Mesenchymal stem cell (in vitro differentiated cells and primary cell): ENCODE measurements at regions not wholly inside any gene's neighbourhood (a gene's known extent, or its start where the extent isn't known, plus 50 kb on each side); places are given as distances from the start of the nearest gene placed in this dataset.

ENCODE experiments used
- DNase-seq: peaks from one replicate; pipeline ENCODE4 v3.0.0-alpha.2; 2013
- H2AFZ ChIP-seq: one replicate; pipeline ENCODE4 v1.6.1; 2013; ENCODE audit warnings: low read depth, mild to moderate bottlenecking, control low read depth, inconsistent platforms, low read length, moderate library complexity
- H2AK5ac ChIP-seq: 2 replicates; pipeline ENCODE4 v1.6.1; 2013; ENCODE audit warnings: low read length, moderate library complexity, mild to moderate bottlenecking, inconsistent platforms; ENCODE audit not compliant: severe bottlenecking
- H2BK120ac ChIP-seq: one replicate; pipeline ENCODE4 v1.6.1; 2013; ENCODE audit warnings: low read depth, mild to moderate bottlenecking, inconsistent platforms, low read length, moderate library complexity
- H2BK12ac ChIP-seq, 2 experiments: one replicate each; pipeline ENCODE4 v1.6.1; 2013; ENCODE audit warnings: inconsistent platforms in 2 of 2, low read length in 2 of 2, mild to moderate bottlenecking in 2 of 2, moderate library complexity in 2 of 2, control low read depth in 1 of 2
- H2BK15ac ChIP-seq: one replicate; pipeline ENCODE4 v1.6.1; 2013; ENCODE audit warnings: mild to moderate bottlenecking, low read depth, inconsistent platforms; ENCODE audit not compliant: poor library complexity, severe bottlenecking
- H2BK5ac ChIP-seq: 2 replicates; pipeline ENCODE4 v1.6.1; 2013; ENCODE audit warnings: low read depth, mild to moderate bottlenecking, low read length, control low read depth, inconsistent platforms; ENCODE audit not compliant: poor library complexity, severe bottlenecking
- H3K14ac ChIP-seq, 2 experiments: one replicate each; pipeline ENCODE4 v1.6.1; 2013; ENCODE audit warnings: inconsistent platforms in 2 of 2, low read length in 2 of 2, control low read depth in 1 of 2, mild to moderate bottlenecking in 1 of 2, moderate library complexity in 1 of 2
- H3K18ac ChIP-seq, 2 experiments: one replicate each; pipeline ENCODE4 v1.6.1; 2013; ENCODE audit warnings: inconsistent platforms in 2 of 2, low read length in 2 of 2, control low read depth in 1 of 2, low read depth in 1 of 2, mild to moderate bottlenecking in 1 of 2
- H3K23ac ChIP-seq, 2 experiments: one replicate each; pipeline ENCODE4 v1.6.1; 2013; ENCODE audit warnings: inconsistent platforms in 2 of 2, low read length in 2 of 2, mild to moderate bottlenecking in 2 of 2, moderate library complexity in 2 of 2, control low read depth in 1 of 2
- H3K27ac ChIP-seq: 2 replicates; pipeline ENCODE4 v1.5.1; 2013; ENCODE audit warnings: mild to moderate bottlenecking, moderate library complexity, low read length, control low read depth, inconsistent platforms; ENCODE audit not compliant: poor library complexity, severe bottlenecking
- H3K27me3 ChIP-seq, 2 experiments: 2 replicates each; pipeline versions ENCODE4 v1.6.1 to v1.7.0; 2013; ENCODE audit warnings: low read length in 2 of 2, mild to moderate bottlenecking in 2 of 2, moderate library complexity in 2 of 2, control low read depth in 1 of 2, inconsistent platforms in 1 of 2; ENCODE audit not compliant: control insufficient read depth in 1 of 2, insufficient read depth in 1 of 2
- H3K36me3 ChIP-seq, 2 experiments: 2 replicates each; pipeline versions ENCODE4 v1.6.1 to v1.7.0; 2013; ENCODE audit warnings: low read length in 2 of 2, control low read depth in 1 of 2, inconsistent platforms in 1 of 2, low read depth in 1 of 2, mild to moderate bottlenecking in 1 of 2; ENCODE audit not compliant: insufficient read depth in 2 of 2, control insufficient read depth in 1 of 2
- H3K4ac ChIP-seq, 2 experiments: one replicate each; pipeline ENCODE4 v1.6.1; 2013; ENCODE audit warnings: inconsistent platforms in 2 of 2, low read length in 2 of 2, mild to moderate bottlenecking in 2 of 2, moderate library complexity in 2 of 2, control low read depth in 1 of 2, low read depth in 1 of 2
- H3K4me1 ChIP-seq: 2 replicates; pipeline ENCODE4 v1.6.1; 2013; ENCODE audit warnings: low read depth, low read length, control low read depth; ENCODE audit not compliant: control insufficient read depth, insufficient read depth
- H3K4me2 ChIP-seq: 2 replicates; pipeline ENCODE4 v1.6.1; 2013; ENCODE audit warnings: low read length, mild to moderate bottlenecking, inconsistent platforms; ENCODE audit not compliant: poor library complexity, severe bottlenecking
- H3K4me3 ChIP-seq, 2 experiments: 2 replicates each; pipeline versions ENCODE4 v1.5.1 to v1.7.0; 2013; ENCODE audit warnings: low read length in 2 of 2, mild to moderate bottlenecking in 2 of 2, control low read depth in 1 of 2, low read depth in 1 of 2; ENCODE audit not compliant: insufficient read depth in 1 of 2
- H3K79me1 ChIP-seq: replicated peaks from 2 replicates; pipeline ENCODE4 v1.6.1; 2013; ENCODE audit warnings: mild to moderate bottlenecking, control low read depth, low read length, inconsistent platforms; ENCODE audit not compliant: poor library complexity, severe bottlenecking
- H3K9ac ChIP-seq: 2 replicates; pipeline ENCODE4 v1.7.0; 2013; ENCODE audit warnings: mild to moderate bottlenecking, low read length, moderate library complexity
- H3K9me3 ChIP-seq: 2 replicates; pipeline ENCODE4 v1.7.0; 2013; ENCODE audit warnings: mild to moderate bottlenecking, low read length; ENCODE audit not compliant: control insufficient read depth
- H4K8ac ChIP-seq: one replicate; pipeline ENCODE4 v1.6.1; 2013; ENCODE audit warnings: inconsistent platforms, mild to moderate bottlenecking, low read length, moderate library complexity
- H4K91ac ChIP-seq: one replicate; pipeline ENCODE4 v1.6.1; 2013; ENCODE audit warnings: mild to moderate bottlenecking, low read length, inconsistent platforms
- WGBS: methylation state at CpG from one replicate; pipeline ENCODE4 v1.1.7; 2013; ENCODE audit warnings: mixed read lengths; 5-methylcytosine and 5-hydroxymethylcytosine counted together

DNA sequence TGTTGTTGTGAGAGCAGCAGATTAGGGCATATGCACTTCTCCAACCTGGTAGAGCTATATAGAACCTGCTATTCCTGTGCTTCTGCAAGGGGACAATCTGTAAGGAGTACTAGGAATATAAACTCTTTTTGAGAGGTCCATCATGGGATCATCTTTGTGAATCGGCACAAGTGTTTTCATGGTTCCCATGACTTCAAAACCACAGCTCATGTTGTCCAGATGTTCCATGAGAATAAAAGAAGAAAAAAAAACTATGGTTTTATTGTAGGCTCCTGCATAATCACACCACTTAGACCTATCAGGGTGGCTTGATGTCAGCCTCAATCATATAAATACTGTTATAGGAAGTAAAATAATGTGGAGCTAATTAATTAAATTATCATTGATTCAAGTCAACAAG is 311.4 kb upstream of the ATP2B1 start:
- Histone ChIP-seq H3K23ac (no peak overlapping the region), H2BK120ac (no peak overlapping the region), H3K9me3 (no peaks in the 10 kb centered on the region), H4K91ac (no peak overlapping the region), H3K27me3 (no peaks in the 10 kb centered on the region), H2BK15ac (no peak overlapping the region), H2BK12ac (no peak overlapping the region), H3K27ac (no peak overlapping the region), H3K4me3 (no peak overlapping the region), H2AFZ (no peak overlapping the region), H3K36me3 (no peaks in the 10 kb centered on the region), H3K79me1 (no peaks in the 10 kb centered on the region), H3K4ac (no peak overlapping the region), H4K8ac (no peak overlapping the region), H3K9ac (no peak overlapping the region), H2BK5ac (no peak overlapping the region), H3K14ac (no peak overlapping the region), H3K18ac (no peak overlapping the region), H2AK5ac (no peak overlapping the region), H3K4me2 (no peak overlapping the region), H3K4me1 (no peaks in the 10 kb centered on the region)
- WGBS: no CpG with 5 or more reads among the region's 1 CpG
- DNase-seq: no peak

GRCh38 chr12:90017316-90017715 is 308.7 kb upstream of the ATP2B1 start:
- Histone ChIP-seq H2BK15ac (no peak overlapping the region), H2BK12ac (no peak overlapping the region), H3K4me2 (no peak overlapping the region), H4K91ac (no peak overlapping the region), H3K27ac (no peak overlapping the region), H2AK5ac (no peak overlapping the region), H3K14ac (no peak overlapping the region), H3K9ac (no peak overlapping the region), H3K23ac (no peak overlapping the region), H3K4ac (no peak overlapping the region), H3K4me3 (no peak overlapping the region), H2BK5ac (no peak overlapping the region), H2BK120ac (no peak overlapping the region), H3K9me3 (no peaks in the 10 kb centered on the region), H3K4me1 (no peaks in the 10 kb centered on the region), H3K27me3 (no peaks in the 10 kb centered on the region), H4K8ac (no peak overlapping the region), H3K36me3 (no peaks in the 10 kb centered on the region), H3K79me1 (no peaks in the 10 kb centered on the region), H2AFZ (no peak overlapping the region), H3K18ac (no peak overlapping the region)
- no CpG with 5 or more reads among the region's 2 CpGs for WGBS
- no peak for DNase-seq

DNA sequence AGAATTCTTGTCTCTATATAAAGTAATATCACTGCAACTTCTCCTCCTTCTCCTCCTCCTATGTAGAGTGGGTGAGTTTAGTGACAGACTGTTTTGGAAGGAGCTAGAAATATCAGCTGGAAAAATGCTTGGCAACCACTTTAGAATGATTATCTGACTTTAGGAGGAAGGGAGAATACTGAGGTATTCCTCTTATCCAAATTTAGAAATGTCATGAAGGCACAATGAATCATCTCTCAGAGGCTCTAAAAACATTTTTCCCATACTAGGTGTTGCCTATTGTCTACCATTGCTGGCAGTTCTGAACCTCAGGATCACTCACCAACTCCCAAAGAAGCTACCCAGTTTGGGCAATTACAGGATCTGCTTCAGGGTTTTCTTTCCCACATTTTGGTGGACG is 306.6 kb upstream of the ATP2B1 start:
- no peak overlapping the region for H3K4me2 ChIP-seq
- no peak overlapping the region for H2BK12ac ChIP-seq
- no peak overlapping the region for H2AFZ ChIP-seq
- H2BK120ac ChIP-seq: no peak overlapping the region
- H3K4me3 ChIP-seq: no peak overlapping the region
- no peaks in the 10 kb centered on the region for H3K79me1 ChIP-seq
- H3K36me3 ChIP-seq: no peaks in the 10 kb centered on the region
- H3K18ac ChIP-seq: no peak overlapping the region
- H3K27ac ChIP-seq: no peak overlapping the region
- DNase-seq: no peak
- no peak overlapping the region for H4K8ac ChIP-seq
- H3K4me1 ChIP-seq: no peaks in the 10 kb centered on the region
- H2AK5ac ChIP-seq: no peak overlapping the region
- 100% methylated on average over 1 of the region's 1 CpG for WGBS
- no peak overlapping the region for H3K14ac ChIP-seq
- H3K27me3 ChIP-seq: no peaks in the 10 kb centered on the region
- no peak overlapping the region for H2BK15ac ChIP-seq
- no peak overlapping the region for H3K23ac ChIP-seq
- no peak overlapping the region for H4K91ac ChIP-seq
- H2BK5ac ChIP-seq: no peak overlapping the region
- no peaks in the 10 kb centered on the region for H3K9me3 ChIP-seq
- no peak overlapping the region for H3K9ac ChIP-seq
- no peak overlapping the region for H3K4ac ChIP-seq

GRCh38 chr12:90013409-90013808 is 304.8 kb upstream of the ATP2B1 start:
- Histone ChIP-seq H3K9me3 (no peaks in the 10 kb centered on the region), H3K23ac (no peak overlapping the region), H3K9ac (no peak overlapping the region), H3K14ac (no peak overlapping the region), H3K27me3 (no peaks in the 10 kb centered on the region), H3K4me3 (no peak overlapping the region), H2BK120ac (no peak overlapping the region), H2BK5ac (no peak overlapping the region), H3K4ac (no peak overlapping the region), H2BK12ac (no peak overlapping the region), H3K4me1 (no peaks in the 10 kb centered on the region), H2AK5ac (no peak overlapping the region), H3K36me3 (no peaks in the 10 kb centered on the region), H3K18ac (no peak overlapping the region), H4K91ac (no peak overlapping the region), H2BK15ac (no peak overlapping the region), H4K8ac (no peak overlapping the region), H3K79me1 (no peaks in the 10 kb centered on the region), H3K27ac (no peak overlapping the region), H2AFZ (no peak overlapping the region), H3K4me2 (no peak overlapping the region)
- DNase-seq: peak; percentile 15
